PC-3 (cell line): ENCODE measurements at regions not wholly inside any gene's neighbourhood (a gene's known extent, or its start where the extent isn't known, plus 50 kb on each side); places are given as distances from the start of the nearest gene placed in this dataset.

Source experiments
- ATAC-seq: fragments of 200-7000 bp; cut with Tn5 transposase; 2 replicates; pipeline ENCODE4 v1.9.1; 2020; ENCODE audit warnings: mild to moderate bottlenecking, moderate library complexity
- BruUV-seq: library from RNA; stranded (reverse); fragments of 400-500 nt; replicated peaks from 2 replicates; lab custom pipeline; 2021; lab: Mats Ljungman, UMichigan
- CTCF ChIA-PET: fragments of 300-600 bp; sonication (Branson Sonifier 250); formaldehyde crosslinking; loops from one replicate; lab custom pipeline; 2022; ENCODE audit warnings: antibody characterized with exemption; lab: Charles Lee
- POLR2A ChIA-PET: fragments of 300-600 bp; sonication (Branson Sonifier 250); formaldehyde crosslinking; loops from one replicate; lab custom pipeline; 2022; ENCODE audit warnings: antibody characterized with exemption; ENCODE audit not compliant: unreplicated experiment; lab: Charles Lee
- DNase-seq: peaks from one replicate; pipeline ENCODE4 v3.0.0-alpha.2; 2015
- H2AFZ ChIP-seq: fragments of 300-600 bp; sonication (generic); 2 replicates; pipeline ENCODE4 v1.6.0; 2016; ENCODE audit warnings: antibody characterized with exemption, low read length
- H3F3A ChIP-seq: fragments of 300-600 bp; sonication (generic); one replicate; pipeline ENCODE4 v1.6.0; 2017; ENCODE audit warnings: antibody characterized with exemption, low read length, control low read depth, mild to moderate bottlenecking; ENCODE audit not compliant: unreplicated experiment
- H3K27ac ChIP-seq: fragments of 300-600 bp; sonication (generic); 2 replicates; pipeline ENCODE4 v1.5.1; 2016; ENCODE audit warnings: mild to moderate bottlenecking, low read length
- H3K27me3 ChIP-seq: fragments of 300-600 bp; sonication (generic); 2 replicates; pipeline ENCODE4 v1.6.1; 2016; ENCODE audit warnings: low read length, mixed read lengths
- H3K36me3 ChIP-seq: fragments of 300-600 bp; sonication (generic); 2 replicates; pipeline ENCODE4 v1.6.1; 2016; ENCODE audit warnings: low read depth, mixed run types, low read length, mixed read lengths
- H3K4me1 ChIP-seq: fragments of 300-600 bp; sonication (generic); 2 replicates; pipeline ENCODE4 v1.5.1; 2016; ENCODE audit warnings: low read length; ENCODE audit not compliant: insufficient read depth
- H3K4me2 ChIP-seq: fragments of 300-600 bp; sonication (generic); 2 replicates; pipeline ENCODE4 v1.6.0; 2016; ENCODE audit warnings: low read length
- H3K4me3 ChIP-seq: fragments of 300-600 bp; sonication (generic); 2 replicates; pipeline ENCODE4 v1.5.1; 2016; ENCODE audit warnings: mild to moderate bottlenecking, low read length, mixed read lengths
- H3K79me2 ChIP-seq: fragments of 300-600 bp; sonication (generic); 2 replicates; pipeline ENCODE4 v1.6.1; 2017; ENCODE audit warnings: low read length, mixed read lengths
- H3K9ac ChIP-seq: fragments of 300-600 bp; sonication (generic); 2 replicates; pipeline ENCODE4 v1.6.0; 2016; ENCODE audit warnings: mild to moderate bottlenecking, low read length
- H3K9me2 ChIP-seq: fragments of 300-600 bp; sonication (generic); replicated peaks from 2 replicates; pipeline ENCODE4 v1.6.1; 2016; ENCODE audit warnings: mixed run types, low read length, mixed read lengths
- H3K9me3 ChIP-seq: fragments of 300-600 bp; sonication (generic); 2 replicates; pipeline ENCODE4 v1.6.1; 2016; ENCODE audit warnings: low read length, mixed read lengths
- H4K20me1 ChIP-seq: fragments of 300-600 bp; sonication (generic); 2 replicates; pipeline ENCODE4 v1.6.1; 2016; ENCODE audit warnings: low read length, mixed read lengths
- CTCF ChIP-seq: fragments of 300-600 bp; sonication (generic); conservative IDR thresholded peaks from 2 replicates; pipeline ENCODE4 v1.5.1; 2017; ENCODE audit warnings: antibody characterized with exemption, low read depth, mild to moderate bottlenecking, low read length
- EZH2 ChIP-seq: fragments of 300-600 bp; sonication (generic); IDR thresholded peaks from one replicate; pipeline ENCODE4 v1.6.1; 2017; ENCODE audit warnings: antibody characterized with exemption, mild to moderate bottlenecking, low read length; ENCODE audit not compliant: unreplicated experiment
- EZH2phosphoT487 ChIP-seq: fragments of 300-600 bp; sonication (generic); IDR thresholded peaks from 2 replicates; pipeline ENCODE4 v1.6.1; 2018; ENCODE audit warnings: mild to moderate bottlenecking, antibody characterized with exemption, low read length, borderline replicate concordance
- intact Hi-C: fragments of 100-400 bp; cut with micrococcal nuclease; formaldehyde crosslinking; loops from 2 replicates; pipeline ENCODE4 v1.9.0; 2023

DNA sequence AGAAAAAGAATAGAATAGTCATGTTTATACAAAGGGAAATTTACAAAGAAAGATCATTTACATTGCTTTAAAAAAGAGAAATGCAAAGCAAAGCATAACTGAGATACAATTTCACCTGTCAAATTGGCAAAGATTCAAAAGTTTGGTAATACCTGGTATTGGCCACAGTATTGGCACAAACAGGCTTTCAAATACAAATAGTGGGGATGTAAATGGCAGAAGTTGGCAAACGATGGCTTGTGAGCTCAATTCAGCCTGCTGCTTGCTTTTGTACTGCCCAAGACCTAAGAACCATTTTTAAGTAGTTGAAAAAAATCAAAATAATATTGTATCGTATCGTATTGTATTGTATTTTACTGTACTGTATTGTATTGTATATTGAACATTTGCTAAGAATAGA is 194.5 kb upstream of the JAG1 start:
- Histone ChIP-seq H3F3A (no peaks in the 10 kb centered on the region), H4K20me1 (no peaks in the 10 kb centered on the region), H3K36me3 (no peaks in the 10 kb centered on the region), H3K27me3 (no peaks in the 10 kb centered on the region), H3K4me1 (peaks cover 21% of the 10 kb centered on the region), H3K9me2 (no peaks in the 10 kb centered on the region), H3K4me2 (no peak overlapping the region), H3K4me3 (no peak overlapping the region), H3K27ac (no peak overlapping the region), H3K9ac (no peak overlapping the region), H2AFZ (no peak overlapping the region), H3K79me2 (no peaks in the 10 kb centered on the region), H3K9me3 (no peaks in the 10 kb centered on the region)
- no TSS peak for BruUV-seq
- TF ChIP-seq EZH2phosphoT487 (no peak), EZH2 (no peak), CTCF (no peak)
- POLR2A ChIA-PET: no interaction called here
- intact Hi-C loops: loop anchor here (10.0 kb wide), 3 partner anchors 313 to 403 kb away; no protein-coding TSS in a partner anchor
- no peak for DNase-seq
- ATAC-seq: no peak
- CTCF ChIA-PET: no interaction called here

DNA sequence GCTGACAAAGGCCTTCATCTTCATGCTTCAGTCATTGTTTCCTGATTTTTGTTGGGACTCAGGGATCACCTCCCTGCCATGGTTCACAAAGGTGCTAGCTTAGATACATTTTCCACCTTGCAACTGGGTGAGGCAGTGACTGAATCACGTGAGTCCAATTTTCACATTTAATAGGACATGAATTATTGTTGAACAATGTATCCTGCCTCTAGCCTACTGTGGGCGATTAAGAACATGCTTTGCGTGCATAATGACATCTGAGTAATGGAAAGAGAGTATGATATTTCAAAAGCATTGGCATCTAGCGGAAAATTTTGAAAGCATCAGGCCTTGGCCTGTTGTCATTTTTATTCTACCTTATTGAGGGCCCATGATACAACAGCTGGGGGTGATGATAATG is 199.2 kb upstream of the JAG1 start:
- no peaks in the 10 kb centered on the region for H3K27me3 ChIP-seq
- ATAC-seq (no peak), DNase-seq (no peak)
- no TSS peak for BruUV-seq
- H3K4me2 ChIP-seq: no peak overlapping the region
- H3K4me3 ChIP-seq: no peak overlapping the region
- CTCF ChIA-PET: no interaction called here
- TF ChIP-seq CTCF: no peak
- TF ChIP-seq EZH2phosphoT487: no peak
- no peak for TF ChIP-seq EZH2
- H3F3A ChIP-seq: no peaks in the 10 kb centered on the region
- no peaks in the 10 kb centered on the region for H3K79me2 ChIP-seq
- H4K20me1 ChIP-seq: no peaks in the 10 kb centered on the region
- H3K9ac ChIP-seq: no peak overlapping the region
- H3K9me3 ChIP-seq: no peaks in the 10 kb centered on the region
- intact Hi-C loops: no loop called here
- no peaks in the 10 kb centered on the region for H3K36me3 ChIP-seq
- POLR2A ChIA-PET: no interaction called here
- H3K4me1 ChIP-seq: no peaks in the 10 kb centered on the region
- no peak overlapping the region for H3K27ac ChIP-seq
- no peak overlapping the region for H2AFZ ChIP-seq
- 0 out of 2 replicates have a peak, but pooled peaks cover 4% of the 10 kb centered on the region for H3K9me2 ChIP-seq

- no peaks in the 10 kb centered on the region for H3K9me3 ChIP-seq
- ChIA-PET CTCF (no interaction called here), POLR2A (no interaction called here)
- no peak for ATAC-seq
- H3F3A ChIP-seq: no peaks in the 10 kb centered on the region
- H4K20me1 ChIP-seq: no peaks in the 10 kb centered on the region
- no peak overlapping the region for H3K27ac ChIP-seq
- H3K4me3 ChIP-seq: no peak overlapping the region
- BruUV-seq: no TSS peak
- H3K9me2 ChIP-seq: 0 out of 2 replicates have a peak, but pooled peaks cover 4% of the 10 kb centered on the region
- DNase-seq: no peak
- no peaks in the 10 kb centered on the region for H3K79me2 ChIP-seq
- H3K36me3 ChIP-seq: no peaks in the 10 kb centered on the region
- H3K4me2 ChIP-seq: no peak overlapping the region
- TF ChIP-seq CTCF (no peak), EZH2phosphoT487 (no peak), EZH2 (no peak)
- H3K9ac ChIP-seq: no peak overlapping the region
- H3K27me3 ChIP-seq: no peaks in the 10 kb centered on the region
- H2AFZ ChIP-seq: no peak overlapping the region
- no peaks in the 10 kb centered on the region for H3K4me1 ChIP-seq
- intact Hi-C loops: no loop called here
These were observed 201.9 kb upstream of the JAG1 start for GRCh38 chr20:10875653-10876052.
